DND-41 (cell line): ENCODE measurements at regions not wholly inside any gene's neighbourhood (a gene's known extent, or its start where the extent isn't known, plus 50 kb on each side); places are given as distances from the start of the nearest gene placed in this dataset.

Source experiments
- EZH2 ChIP-seq: IDR thresholded peaks from 3 replicates; pipeline ENCODE4 v1.6.1; 2012; ENCODE audit warnings: borderline replicate concordance, low read depth, mild to moderate bottlenecking, moderate library complexity, low read length, inconsistent platforms; ENCODE audit not compliant: severe bottlenecking
- TF ChIP-seq, protein P1 (sequence below): IDR thresholded peaks from 2 replicates; pipeline ENCODE4 v1.5.1; 2012; ENCODE audit warnings: borderline replicate concordance, low read length, moderate library complexity, mild to moderate bottlenecking; ENCODE audit not compliant: poor library complexity, severe bottlenecking; ENCODE audit errors: extremely low read depth

GRCh38 chr14:30444451-30444850 lies 114.5 kb upstream of the G2E3 start:
- TF ChIP-seq, protein P1, sequence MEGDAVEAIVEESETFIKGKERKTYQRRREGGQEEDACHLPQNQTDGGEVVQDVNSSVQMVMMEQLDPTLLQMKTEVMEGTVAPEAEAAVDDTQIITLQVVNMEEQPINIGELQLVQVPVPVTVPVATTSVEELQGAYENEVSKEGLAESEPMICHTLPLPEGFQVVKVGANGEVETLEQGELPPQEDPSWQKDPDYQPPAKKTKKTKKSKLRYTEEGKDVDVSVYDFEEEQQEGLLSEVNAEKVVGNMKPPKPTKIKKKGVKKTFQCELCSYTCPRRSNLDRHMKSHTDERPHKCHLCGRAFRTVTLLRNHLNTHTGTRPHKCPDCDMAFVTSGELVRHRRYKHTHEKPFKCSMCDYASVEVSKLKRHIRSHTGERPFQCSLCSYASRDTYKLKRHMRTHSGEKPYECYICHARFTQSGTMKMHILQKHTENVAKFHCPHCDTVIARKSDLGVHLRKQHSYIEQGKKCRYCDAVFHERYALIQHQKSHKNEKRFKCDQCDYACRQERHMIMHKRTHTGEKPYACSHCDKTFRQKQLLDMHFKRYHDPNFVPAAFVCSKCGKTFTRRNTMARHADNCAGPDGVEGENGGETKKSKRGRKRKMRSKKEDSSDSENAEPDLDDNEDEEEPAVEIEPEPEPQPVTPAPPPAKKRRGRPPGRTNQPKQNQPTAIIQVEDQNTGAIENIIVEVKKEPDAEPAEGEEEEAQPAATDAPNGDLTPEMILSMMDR, result no peak
- TF ChIP-seq EZH2, result no peak
